Thoracic aorta (tissue), 2 donors: ENCODE measurements at regions not wholly inside any gene's neighbourhood (a gene's known extent, or its start where the extent isn't known, plus 50 kb on each side); places are given as distances from the start of the nearest gene placed in this dataset.
"Not testable (repeated sequence)": the region's sequence is repeated elsewhere in the genome, so short reads cannot be mapped to it uniquely, and the experiment has no call there.

Source experiments
- ATAC-seq: fragments of 150-250 bp; one replicate; pipeline ENCODE4 v1.8.0; 2017; ENCODE audit warnings: low read depth; ENCODE audit not compliant: insufficient number of reproducible peaks, low FRiP score
- DNase-seq: peaks from one replicate; pipeline ENCODE4 v3.0.0-alpha.2; 2020; ENCODE audit warnings: low spot score
- H3K27ac ChIP-seq, 2 donors: fragments of 200-600 bp; sonication (generic); 1 replicate in 1 of 2; 2 replicates in 1 of 2; pipeline ENCODE4 v1.5.1; 2016; ENCODE audit warnings: mild to moderate bottlenecking in 2 of 2, moderate library complexity in 2 of 2
- H3K27me3 ChIP-seq: fragments of 200-600 bp; sonication (generic); replicated peaks from 2 replicates; pipeline ENCODE4 v1.6.0; 2016; ENCODE audit warnings: mild to moderate bottlenecking; ENCODE audit not compliant: insufficient read depth
- H3K36me3 ChIP-seq: fragments of 200-600 bp; sonication (generic); one replicate; pipeline ENCODE4 v1.5.1; 2016
- H3K4me1 ChIP-seq, 2 donors: fragments of 200-600 bp; sonication (generic); 1 replicate in 1 of 2; 2 replicates in 1 of 2; pipeline versions ENCODE4 v1.5.1 to v1.6.0; 2016; ENCODE audit warnings: low read depth in 2 of 2, mild to moderate bottlenecking in 1 of 2; ENCODE audit not compliant: control insufficient read depth in 1 of 2
- H3K4me3 ChIP-seq: fragments of 200-600 bp; sonication (generic); 2 replicates; pipeline ENCODE4 v1.5.1; 2016; ENCODE audit warnings: mild to moderate bottlenecking
- H3K9me3 ChIP-seq: fragments of 200-600 bp; sonication (generic); 2 replicates; pipeline ENCODE4 v1.5.1; 2016
- TF ChIP-seq, protein P1 (sequence below): fragments of 200-600 bp; sonication (generic); IDR thresholded peaks from one replicate; pipeline ENCODE4 v1.5.1; 2019; ENCODE audit warnings: antibody characterized with exemption

DNA sequence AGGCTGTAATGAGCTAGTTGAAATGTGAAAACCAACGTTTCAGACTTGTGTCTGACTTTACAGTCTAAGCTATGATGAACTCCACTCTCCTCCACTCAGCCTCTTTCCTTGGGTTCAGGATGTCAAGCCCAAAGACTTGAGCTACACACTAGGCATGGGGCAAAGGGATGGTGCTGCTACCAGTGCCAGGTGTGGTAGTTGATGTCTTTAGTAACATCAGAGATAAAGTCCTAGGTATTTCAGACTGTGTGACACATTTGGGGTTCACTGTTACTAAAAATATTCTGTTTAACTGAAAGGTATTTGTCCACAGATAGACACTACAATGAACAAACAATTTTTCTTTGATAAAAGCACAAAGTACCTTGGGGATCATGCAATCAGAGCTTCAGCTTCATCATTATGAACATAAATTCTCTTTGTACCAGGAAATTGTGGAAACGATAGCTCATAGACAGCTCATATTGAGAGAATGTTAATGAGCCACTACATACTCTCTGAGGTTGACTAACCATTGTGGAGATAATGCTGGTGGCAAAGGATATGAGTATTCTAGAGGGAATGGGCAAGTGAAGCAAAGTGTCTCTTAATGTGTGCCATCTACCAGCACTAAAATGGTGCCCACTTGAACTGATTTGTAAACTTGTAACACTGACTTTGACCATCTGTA is 253.7 kb upstream of the THUMPD2 start:
- no peaks in the 10 kb centered on the region for H3K4me1 ChIP-seq
- no peak overlapping the region for H3K27ac ChIP-seq
- no peak overlapping the region for H3K4me3 ChIP-seq
- no peaks in the 10 kb centered on the region for H3K9me3 ChIP-seq
- H3K27me3 ChIP-seq, result no peaks in the 10 kb centered on the region
- DNase-seq (no peak), ATAC-seq (no peak)
- TF ChIP-seq, protein P1, sequence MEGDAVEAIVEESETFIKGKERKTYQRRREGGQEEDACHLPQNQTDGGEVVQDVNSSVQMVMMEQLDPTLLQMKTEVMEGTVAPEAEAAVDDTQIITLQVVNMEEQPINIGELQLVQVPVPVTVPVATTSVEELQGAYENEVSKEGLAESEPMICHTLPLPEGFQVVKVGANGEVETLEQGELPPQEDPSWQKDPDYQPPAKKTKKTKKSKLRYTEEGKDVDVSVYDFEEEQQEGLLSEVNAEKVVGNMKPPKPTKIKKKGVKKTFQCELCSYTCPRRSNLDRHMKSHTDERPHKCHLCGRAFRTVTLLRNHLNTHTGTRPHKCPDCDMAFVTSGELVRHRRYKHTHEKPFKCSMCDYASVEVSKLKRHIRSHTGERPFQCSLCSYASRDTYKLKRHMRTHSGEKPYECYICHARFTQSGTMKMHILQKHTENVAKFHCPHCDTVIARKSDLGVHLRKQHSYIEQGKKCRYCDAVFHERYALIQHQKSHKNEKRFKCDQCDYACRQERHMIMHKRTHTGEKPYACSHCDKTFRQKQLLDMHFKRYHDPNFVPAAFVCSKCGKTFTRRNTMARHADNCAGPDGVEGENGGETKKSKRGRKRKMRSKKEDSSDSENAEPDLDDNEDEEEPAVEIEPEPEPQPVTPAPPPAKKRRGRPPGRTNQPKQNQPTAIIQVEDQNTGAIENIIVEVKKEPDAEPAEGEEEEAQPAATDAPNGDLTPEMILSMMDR, result no peak
- H3K36me3 ChIP-seq, result no peaks in the 10 kb centered on the region

DNA sequence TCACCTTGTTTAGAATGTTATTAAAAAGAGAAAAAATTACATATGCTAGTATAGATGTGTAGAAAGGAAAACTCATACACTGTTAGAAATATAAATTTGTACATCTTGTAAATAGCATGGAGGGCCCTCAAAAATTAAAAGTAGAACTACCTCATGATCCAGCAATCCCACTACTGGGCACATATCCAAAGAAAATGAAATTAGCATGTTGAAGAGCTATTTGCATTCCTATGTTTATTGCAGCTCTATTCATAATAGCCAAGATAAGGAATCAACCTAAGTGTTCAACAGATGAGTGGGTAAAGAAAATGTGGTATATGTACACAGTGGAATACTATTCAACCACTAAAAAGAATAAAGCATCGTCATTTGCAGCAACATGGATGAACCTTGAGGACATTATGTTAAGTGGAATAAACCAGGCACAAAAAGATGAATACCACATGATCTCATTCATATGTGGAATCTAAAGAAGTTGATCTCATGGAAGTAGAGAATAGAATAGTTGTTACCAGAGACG is 251.5 kb upstream of the THUMPD2 start:
- no peaks in the 10 kb centered on the region for H3K4me1 ChIP-seq
- no peak overlapping the region for H3K27ac ChIP-seq
- ATAC-seq, result no peak
- no peak overlapping the region for H3K4me3 ChIP-seq
- H3K36me3 ChIP-seq, result no peaks in the 10 kb centered on the region
- H3K9me3 ChIP-seq, result no peaks in the 10 kb centered on the region
- H3K27me3 ChIP-seq, result no peaks in the 10 kb centered on the region
- TF ChIP-seq, protein P1, result no peak
- DNase-seq, result no peak

DNA sequence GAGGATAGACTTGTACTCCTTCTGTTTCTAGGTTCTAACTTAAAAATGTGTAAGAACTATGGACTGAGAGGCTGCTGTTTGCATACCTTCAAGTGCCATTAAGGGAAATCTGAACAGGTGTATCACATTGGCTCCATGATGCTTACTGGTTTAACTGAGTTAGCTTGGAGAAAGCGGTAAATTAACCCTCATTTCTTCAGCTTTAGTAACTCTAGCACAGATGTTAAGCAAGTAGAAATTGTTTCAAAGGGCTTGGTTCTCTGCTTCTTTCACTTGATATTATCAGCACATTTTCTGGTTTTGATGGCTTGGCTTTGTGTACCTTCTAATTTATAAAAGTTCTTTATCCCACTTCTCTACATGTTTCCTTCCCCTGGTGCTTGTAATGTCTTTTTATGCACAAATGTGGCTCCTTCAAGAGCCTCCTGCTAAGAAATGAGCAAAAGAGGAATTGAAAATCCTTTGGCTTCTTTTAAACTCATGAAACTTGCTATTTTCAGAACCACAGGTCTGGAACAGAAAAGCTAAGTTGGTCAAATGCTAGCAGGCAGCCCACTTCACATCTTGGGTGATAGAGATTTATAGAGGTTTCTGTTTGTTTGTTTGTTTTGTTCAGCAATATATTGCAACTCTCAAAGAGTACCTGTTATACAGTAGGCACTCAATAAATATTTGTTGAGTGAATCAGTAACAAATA is 249.9 kb upstream of the THUMPD2 start:
- H3K9me3 ChIP-seq, result no peaks in the 10 kb centered on the region
- DNase-seq (no peak), ATAC-seq (no peak)
- H3K4me1 ChIP-seq, result no peaks in the 10 kb centered on the region
- H3K27ac ChIP-seq, result no peak overlapping the region
- H3K4me3 ChIP-seq, result no peak overlapping the region
- TF ChIP-seq, protein P1, result no peak
- no peaks in the 10 kb centered on the region for H3K27me3 ChIP-seq
- H3K36me3 ChIP-seq, result no peaks in the 10 kb centered on the region

DNA sequence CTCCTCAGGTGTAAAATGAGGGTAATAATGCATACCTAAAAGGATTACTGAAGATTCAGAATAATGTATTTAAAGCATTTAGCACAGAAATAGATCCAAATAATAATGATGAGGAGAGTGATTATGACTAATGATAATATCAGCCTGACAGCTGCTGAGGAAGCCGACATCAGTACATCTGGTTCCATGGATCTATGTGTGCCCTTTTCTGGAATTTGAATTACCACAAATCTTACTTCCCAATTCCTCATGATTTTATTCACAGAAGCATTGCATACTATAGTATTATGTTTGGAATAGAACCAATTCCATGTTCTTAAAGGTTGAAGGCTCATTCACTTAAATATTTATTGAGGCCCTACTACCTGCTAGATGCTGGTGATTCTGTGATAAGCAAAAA is 248.9 kb upstream of the THUMPD2 start:
- no peaks in the 10 kb centered on the region for H3K27me3 ChIP-seq
- ATAC-seq (no peak), DNase-seq (no peak)
- no peaks in the 10 kb centered on the region for H3K4me1 ChIP-seq
- TF ChIP-seq, protein P1, result no peak
- H3K36me3 ChIP-seq, result no peaks in the 10 kb centered on the region
- no peaks in the 10 kb centered on the region for H3K9me3 ChIP-seq
- H3K4me3 ChIP-seq, result no peak overlapping the region
- no peak overlapping the region for H3K27ac ChIP-seq

DNA sequence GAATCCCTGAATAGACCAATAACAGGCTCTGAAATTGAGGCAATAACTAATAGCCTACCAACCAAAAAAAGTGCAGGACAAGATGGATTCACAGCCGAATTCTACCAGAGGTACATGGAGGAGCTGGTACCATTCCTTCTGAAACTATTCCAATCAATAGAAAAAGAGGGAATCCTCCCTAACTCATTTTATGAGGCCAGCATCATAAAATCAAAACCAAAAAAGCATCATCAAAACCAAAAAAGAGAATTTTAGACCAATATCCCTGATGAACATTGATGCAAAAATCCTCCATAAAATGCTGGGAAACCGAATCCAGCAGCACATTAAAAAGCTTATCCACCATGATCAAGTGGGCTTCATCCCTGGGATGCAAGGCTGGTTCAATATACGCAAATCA is 246.2 kb upstream of the THUMPD2 start:
- H3K36me3 ChIP-seq, DNase-seq, H3K9me3 ChIP-seq, H3K4me1 ChIP-seq, H3K27ac ChIP-seq, ATAC-seq, H3K27me3 ChIP-seq, H3K4me3 ChIP-seq: not testable (repeated sequence)
